GM18505 (cell line): ENCODE measurements at regions not wholly inside any gene's neighbourhood (a gene's known extent, or its start where the extent isn't known, plus 50 kb on each side); places are given as distances from the start of the nearest gene placed in this dataset.

Experiments
- ATAC-seq: cut with Tn5 transposase; IDR thresholded peaks from one replicate; pipeline ENCODE4 v1.9.1; 2021; ENCODE audit not compliant: unreplicated experiment
- POLR2A ChIP-seq: IDR thresholded peaks from 4 replicates; pipeline ENCODE4 v1.6.1; 2011; ENCODE audit warnings: borderline replicate concordance; ENCODE audit not compliant: insufficient read depth, insufficient read length; ENCODE audit errors: extremely low read depth

DNA sequence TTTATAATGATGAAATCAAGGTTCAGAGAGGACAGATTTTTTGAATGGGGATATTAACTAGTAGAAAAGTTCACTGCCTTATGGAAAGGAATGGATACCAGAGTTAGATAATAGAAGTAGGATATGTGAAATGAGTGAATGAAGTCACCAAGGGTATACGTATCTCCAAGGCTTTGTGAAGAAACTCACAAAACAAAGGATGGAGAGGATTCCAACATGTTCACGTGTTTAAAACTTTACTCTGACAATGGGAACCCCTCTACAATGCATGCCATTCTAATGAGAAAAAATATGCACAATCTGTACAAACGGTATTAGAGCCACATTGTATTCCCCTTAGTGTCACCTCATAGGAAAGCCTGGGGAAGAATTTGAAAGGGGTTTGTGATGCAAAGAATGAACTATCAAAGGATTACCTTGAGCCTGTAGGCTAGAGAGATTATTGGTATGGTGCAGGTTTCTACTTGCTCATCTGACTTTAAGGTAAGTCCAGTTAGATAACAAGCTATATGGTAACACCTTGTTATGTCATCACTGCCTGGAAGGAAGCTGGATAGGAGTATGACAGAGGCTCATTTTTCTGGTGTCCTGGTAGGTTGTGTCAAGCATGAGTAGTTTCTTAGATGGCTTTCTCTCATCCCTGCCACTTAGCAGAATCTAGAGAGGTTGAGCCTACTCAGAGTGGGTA, 250.3 kb upstream of the SEMA6A start:
- TF ChIP-seq POLR2A: no peak
- ATAC-seq: no peak

DNA sequence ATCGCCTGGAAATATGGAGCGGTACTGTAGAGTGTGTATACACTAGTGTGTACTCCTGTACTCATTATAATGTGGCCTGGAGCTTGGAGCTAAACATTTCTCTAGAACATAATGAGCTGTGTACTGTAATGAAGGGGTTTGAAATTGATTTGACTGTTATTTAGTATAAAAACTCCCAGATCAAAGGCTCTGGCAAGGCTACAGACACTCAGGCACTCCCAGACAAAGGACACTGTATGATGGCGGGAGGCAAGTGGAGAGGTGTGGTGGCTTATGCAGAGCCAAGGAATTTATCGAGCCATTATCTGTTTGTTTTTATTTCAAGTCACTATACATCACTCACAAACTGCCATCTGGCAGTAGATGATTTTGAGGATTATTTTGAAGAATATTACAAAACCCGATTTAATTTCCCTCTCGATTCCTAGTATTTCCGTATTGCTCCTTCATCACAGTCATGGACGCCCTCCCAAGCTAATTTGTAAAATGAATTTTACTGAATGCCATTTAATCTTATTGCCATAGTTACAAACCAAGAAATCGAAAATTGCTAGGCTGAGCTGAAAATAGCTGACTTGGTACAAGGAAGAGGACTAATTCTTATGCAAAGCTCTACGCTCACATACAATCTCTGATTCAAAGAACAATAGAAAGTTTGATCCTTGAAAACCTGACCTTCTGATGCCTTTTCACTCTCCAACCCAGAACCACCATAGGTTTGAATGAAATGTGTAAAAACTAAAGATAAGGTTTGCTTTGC, 240.2 kb upstream of the SEMA6A start:
- TF ChIP-seq POLR2A: no peak
- no peak for ATAC-seq

DNA sequence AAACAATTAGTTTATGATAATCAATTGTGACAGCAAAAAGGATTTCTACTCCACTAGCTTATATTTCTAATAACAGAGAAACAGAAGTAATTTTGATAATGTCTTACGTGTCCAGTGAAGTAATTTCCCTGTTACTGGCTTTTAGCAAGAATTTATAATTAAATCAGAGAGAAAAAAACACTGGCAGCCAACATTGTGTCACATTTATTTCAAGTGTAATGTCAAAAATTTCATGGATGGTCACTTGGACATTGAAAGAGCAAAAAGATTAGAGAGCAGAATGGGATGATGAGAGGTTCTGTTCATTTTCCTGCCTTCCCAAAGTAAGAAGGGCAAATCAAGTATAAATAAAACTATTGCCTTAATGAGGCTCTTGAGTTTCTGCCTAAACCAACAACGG, 239.3 kb upstream of the SEMA6A start:
- no peak for ATAC-seq

DNA sequence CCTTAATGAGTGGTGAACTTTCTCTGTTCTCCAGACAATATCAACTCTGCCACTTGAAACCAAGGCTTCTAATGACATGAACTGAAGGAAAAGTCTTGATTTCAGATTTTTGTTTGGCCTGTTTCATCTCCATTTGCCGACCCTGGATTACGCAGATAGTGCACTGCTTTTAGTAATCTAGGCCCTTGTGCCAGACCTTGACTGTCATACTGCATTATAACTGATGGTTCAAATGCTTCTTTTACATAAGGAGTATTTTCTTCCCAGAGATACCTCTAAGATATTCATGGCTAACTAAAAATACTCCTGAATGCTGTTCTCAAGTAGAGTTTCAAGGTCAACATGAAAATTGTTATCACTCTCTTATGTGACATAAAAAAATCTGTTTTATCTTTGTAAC, 238.7 kb upstream of the SEMA6A start:
- ATAC-seq: no peak
- no peak for TF ChIP-seq POLR2A

More for the DNA sequence above, 239.3 kb upstream of the SEMA6A start:
- no peak for TF ChIP-seq POLR2A

- ATAC-seq: no peak
Observed at GRCh38 chr5:116810951-116811350, 236.3 kb upstream of the SEMA6A start.

DNA sequence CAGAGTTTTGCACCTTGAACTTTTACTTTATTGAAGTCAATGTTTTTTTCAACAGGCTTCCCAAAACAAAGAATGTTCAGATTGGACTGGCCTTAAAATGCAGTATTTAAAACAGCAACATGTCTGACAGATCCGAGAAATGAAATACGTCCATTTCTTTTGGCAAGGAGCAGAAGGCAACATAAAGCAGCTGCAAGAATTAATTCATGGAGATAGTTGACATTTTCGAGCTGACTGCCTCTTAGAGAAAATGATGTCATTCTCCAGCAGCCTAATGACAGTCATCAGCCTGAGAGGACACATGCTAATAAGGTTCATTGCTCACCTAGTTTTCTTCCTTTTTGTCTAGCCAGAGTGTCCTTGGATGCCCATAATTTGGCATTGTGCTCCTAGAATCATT, 232.2 kb upstream of the SEMA6A start:
- ATAC-seq: no peak

More at GRCh38 chr5:116810951-116811350, 236.3 kb upstream of the SEMA6A start:
- no peak for TF ChIP-seq POLR2A

GRCh38 chr5:116799401-116799800, 224.8 kb upstream of the SEMA6A start:
- no peak for ATAC-seq
- TF ChIP-seq POLR2A: no peak

More for the DNA sequence above, 232.2 kb upstream of the SEMA6A start:
- TF ChIP-seq POLR2A: no peak

- TF ChIP-seq POLR2A: no peak
- no peak for ATAC-seq
Observed at GRCh38 chr5:116795189-116795588, 220.6 kb upstream of the SEMA6A start.

GRCh38 chr5:116789522-116789921, 214.9 kb upstream of the SEMA6A start:
- no peak for TF ChIP-seq POLR2A
- no peak for ATAC-seq

GRCh38 chr5:116788851-116789403, 214.3 kb upstream of the SEMA6A start:
- TF ChIP-seq POLR2A: no peak
- no peak for ATAC-seq

DNA sequence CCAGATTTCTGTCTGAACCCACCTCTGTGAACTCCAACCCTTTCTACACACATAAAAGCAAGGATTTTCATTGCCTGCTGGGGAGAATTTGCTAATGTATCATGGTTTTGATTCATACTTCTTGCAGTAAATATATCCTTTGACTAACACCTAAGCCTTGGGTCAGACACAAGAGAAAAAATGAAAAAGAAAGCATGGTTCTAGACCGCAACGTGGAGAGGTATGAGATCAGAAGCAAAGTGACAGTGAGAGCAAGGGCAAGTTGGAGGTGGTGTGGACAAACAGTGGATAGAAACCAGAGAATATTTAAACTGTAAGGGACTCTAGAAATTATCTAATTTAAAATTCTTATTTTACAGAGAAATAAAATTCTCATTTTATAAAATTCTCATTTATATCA, 212.9 kb upstream of the SEMA6A start:
- no peak for TF ChIP-seq POLR2A
- no peak for ATAC-seq

GRCh38 chr5:116785106-116785505, 210.5 kb upstream of the SEMA6A start:
- no peak for ATAC-seq

GRCh38 chr5:116779846-116780245, 205.2 kb upstream of the SEMA6A start:
- no peak for TF ChIP-seq POLR2A
- no peak for ATAC-seq

More at GRCh38 chr5:116785106-116785505, 210.5 kb upstream of the SEMA6A start:
- TF ChIP-seq POLR2A: no peak
